Caco-2 (cell line): ENCODE measurements at regions not wholly inside any gene's neighbourhood (a gene's known extent, or its start where the extent isn't known, plus 50 kb on each side); places are given as distances from the start of the nearest gene placed in this dataset.

Experiments
- BruUV-seq: library from RNA; stranded (reverse); fragments of 400-500 nt; replicated peaks from 2 replicates; lab custom pipeline; 2021; lab: Mats Ljungman, UMichigan
- CTCF ChIA-PET: fragments of 300-600 bp; sonication (Branson Sonifier 250); formaldehyde crosslinking; loops from one replicate; lab custom pipeline; 2022; ENCODE audit warnings: antibody characterized with exemption; lab: Charles Lee
- POLR2A ChIA-PET: fragments of 300-600 bp; sonication (Branson Sonifier 250); formaldehyde crosslinking; loops from one replicate; lab custom pipeline; 2022; ENCODE audit warnings: antibody characterized with exemption; lab: Charles Lee
- DNase-seq, 2 experiments: peaks; one replicate each; pipeline versions ENCODE4 v3.0.0 to v3.0.0-alpha.2; 2020 to 2022
- H3K27me3 ChIP-seq: replicated peaks from 2 replicates; pipeline ENCODE4 v1.6.0; 2011; ENCODE audit warnings: low read length; ENCODE audit not compliant: control insufficient read depth, insufficient read depth
- H3K36me3 ChIP-seq: 2 replicates; pipeline ENCODE4 v1.5.1; 2011; ENCODE audit warnings: low read length; ENCODE audit not compliant: control insufficient read depth, insufficient read depth
- H3K4me1 ChIP-seq: fragments of 250-450 bp; sonication (Bioruptor Pico); 2 replicates; pipeline ENCODE4 v1.5.1; 2020; ENCODE audit warnings: mild to moderate bottlenecking
- H3K4me3 ChIP-seq: 2 replicates; pipeline ENCODE4 v1.5.1; 2011; ENCODE audit warnings: low read depth, mild to moderate bottlenecking, control low read depth, low read length
- H3K9me3 ChIP-seq: fragments of 250-450 bp; sonication (Bioruptor Pico); 2 replicates; pipeline ENCODE4 v1.5.1; 2020; ENCODE audit warnings: mild to moderate bottlenecking, moderate library complexity
- H3K27ac Mint-ChIP-seq: one replicate; pipeline ENCODE4 v1.8.0; 2022; ENCODE audit warnings: mixed read lengths; ENCODE audit not compliant: unreplicated experiment
- H3K27me3 Mint-ChIP-seq: one replicate; pipeline ENCODE4 v1.8.0; 2022; ENCODE audit warnings: mixed read lengths; ENCODE audit not compliant: insufficient read depth, unreplicated experiment
- H3K36me3 Mint-ChIP-seq: one replicate; pipeline ENCODE4 v1.8.0; 2022; ENCODE audit warnings: mild to moderate bottlenecking, mixed read lengths; ENCODE audit not compliant: insufficient read depth, unreplicated experiment
- H3K4me1 Mint-ChIP-seq: one replicate; pipeline ENCODE4 v1.8.0; 2022; ENCODE audit warnings: low read depth, mixed read lengths; ENCODE audit not compliant: unreplicated experiment
- H3K4me3 Mint-ChIP-seq: one replicate; pipeline ENCODE4 v1.8.0; 2022; ENCODE audit warnings: mild to moderate bottlenecking, moderate library complexity, mixed read lengths; ENCODE audit not compliant: unreplicated experiment
- H3K9me3 Mint-ChIP-seq: one replicate; pipeline ENCODE4 v1.8.0; 2022; ENCODE audit warnings: mixed read lengths; ENCODE audit not compliant: unreplicated experiment
- intact Hi-C: fragments of 100-400 bp; cut with micrococcal nuclease; formaldehyde crosslinking; loops from one replicate; pipeline ENCODE4 v1.10.0; 2022; ENCODE audit not compliant: unreplicated experiment
- TF ChIP-seq, protein P1 (sequence below), 2 experiments: fragments of 200-600 bp in 1 of 2; IDR thresholded peaks; 1 replicate in 1 of 2; 2 replicates in 1 of 2; pipeline versions ENCODE4 v1.5.1 to v1.8.0; 2011 to 2022; ENCODE audit warnings: antibody characterized with exemption in 1 of 2, control low read depth in 1 of 2, inconsistent platforms in 1 of 2, low read depth in 1 of 2, low read length in 1 of 2, mild to moderate bottlenecking in 1 of 2, moderate library complexity in 1 of 2; ENCODE audit not compliant: insufficient read depth in 1 of 2, severe bottlenecking in 1 of 2, unreplicated experiment in 1 of 2

DNA sequence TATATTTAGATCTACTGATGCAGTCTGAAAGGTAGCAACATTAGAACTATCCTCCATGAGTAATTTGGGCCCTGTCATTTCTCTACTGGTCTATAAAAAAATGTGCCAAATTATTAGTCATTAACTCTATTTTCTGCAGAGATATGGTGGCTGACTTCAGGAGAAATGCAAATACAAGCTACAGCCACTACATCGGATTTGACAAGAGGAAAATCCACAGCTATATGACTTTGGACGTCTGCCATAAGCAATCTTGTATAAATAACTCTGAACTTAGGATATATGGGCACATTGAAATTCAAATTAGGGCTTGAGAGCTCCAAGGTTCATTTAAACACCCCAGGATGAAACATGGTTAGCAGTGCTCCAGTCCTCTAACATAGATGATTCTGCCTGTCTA is 983.0 kb upstream of the LRFN5 start:
- intact Hi-C loops = no loop called here
- Histone ChIP-seq H3K36me3 (no peaks in the 10 kb centered on the region), H3K9me3 (peaks cover 3% of the 10 kb centered on the region; the same call in 1 of the 2 replicates), H3K4me1 (peaks cover 4% of the 10 kb centered on the region; the same call in 1 of the 2 replicates), H3K4me3 (no peak overlapping the region), H3K27me3 (no peaks in the 10 kb centered on the region)
- H3K4me3 Mint-ChIP-seq = no peak overlapping the region
- H3K36me3 Mint-ChIP-seq = no peaks in the 10 kb centered on the region
- no peaks in the 10 kb centered on the region for H3K27me3 Mint-ChIP-seq
- TF ChIP-seq, protein P1, sequence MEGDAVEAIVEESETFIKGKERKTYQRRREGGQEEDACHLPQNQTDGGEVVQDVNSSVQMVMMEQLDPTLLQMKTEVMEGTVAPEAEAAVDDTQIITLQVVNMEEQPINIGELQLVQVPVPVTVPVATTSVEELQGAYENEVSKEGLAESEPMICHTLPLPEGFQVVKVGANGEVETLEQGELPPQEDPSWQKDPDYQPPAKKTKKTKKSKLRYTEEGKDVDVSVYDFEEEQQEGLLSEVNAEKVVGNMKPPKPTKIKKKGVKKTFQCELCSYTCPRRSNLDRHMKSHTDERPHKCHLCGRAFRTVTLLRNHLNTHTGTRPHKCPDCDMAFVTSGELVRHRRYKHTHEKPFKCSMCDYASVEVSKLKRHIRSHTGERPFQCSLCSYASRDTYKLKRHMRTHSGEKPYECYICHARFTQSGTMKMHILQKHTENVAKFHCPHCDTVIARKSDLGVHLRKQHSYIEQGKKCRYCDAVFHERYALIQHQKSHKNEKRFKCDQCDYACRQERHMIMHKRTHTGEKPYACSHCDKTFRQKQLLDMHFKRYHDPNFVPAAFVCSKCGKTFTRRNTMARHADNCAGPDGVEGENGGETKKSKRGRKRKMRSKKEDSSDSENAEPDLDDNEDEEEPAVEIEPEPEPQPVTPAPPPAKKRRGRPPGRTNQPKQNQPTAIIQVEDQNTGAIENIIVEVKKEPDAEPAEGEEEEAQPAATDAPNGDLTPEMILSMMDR (IDR thresholded peaks at IDR 0.05; ENCODE audit: insufficient read depth in 1 of 2, low read depth in 1 of 2, low read length in 1 of 2, severe bottlenecking in 1 of 2, unreplicated experiment in 1 of 2) = no peak
- BruUV-seq = no TSS peak
- H3K9me3 Mint-ChIP-seq = peaks cover 2% of the 10 kb centered on the region
- CTCF ChIA-PET = no interaction called here
- DNase-seq = no peak
- H3K4me1 Mint-ChIP-seq = peaks cover 4% of the 10 kb centered on the region
- POLR2A ChIA-PET = no interaction called here
- H3K27ac Mint-ChIP-seq = no peak overlapping the region

DNA sequence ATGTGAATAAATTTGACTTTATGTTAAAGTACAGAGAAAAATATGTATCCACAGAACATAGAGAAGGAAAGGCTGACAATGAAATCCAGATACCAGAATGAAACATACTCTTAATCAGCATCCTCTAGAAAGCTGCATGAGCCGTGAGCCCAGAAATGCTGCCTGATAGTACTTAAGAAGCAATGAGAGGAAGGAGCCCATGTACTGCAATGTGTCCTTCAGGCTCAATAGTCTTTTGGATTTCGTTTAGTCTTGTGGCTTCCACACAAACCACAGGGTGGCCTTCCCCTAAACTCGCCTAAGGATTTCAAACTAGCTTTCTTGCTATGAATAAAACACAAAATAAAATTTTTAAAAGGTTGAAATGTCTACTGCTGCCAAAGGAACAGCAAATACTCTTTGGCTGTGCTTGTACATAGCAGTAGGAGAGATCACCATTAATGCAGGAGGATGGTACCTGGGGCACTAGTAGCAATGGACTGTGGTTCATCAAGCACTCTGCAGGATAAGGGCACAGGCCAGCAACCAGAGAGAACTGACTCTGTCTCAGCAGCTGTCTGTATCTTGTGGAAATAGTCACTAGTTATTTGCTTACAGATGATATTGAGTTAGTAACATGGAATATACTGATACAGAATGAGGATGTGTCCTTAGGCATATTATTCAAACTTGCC is 988.3 kb upstream of the LRFN5 start:
- intact Hi-C loops = no loop called here
- ChIA-PET POLR2A (no interaction called here), CTCF (no interaction called here)
- no peaks in the 10 kb centered on the region for H3K36me3 Mint-ChIP-seq
- H3K27me3 Mint-ChIP-seq = no peaks in the 10 kb centered on the region
- no peaks in the 10 kb centered on the region for H3K27me3 ChIP-seq
- BruUV-seq = no TSS peak
- H3K9me3 ChIP-seq = no peaks in the 10 kb centered on the region
- no peaks in the 10 kb centered on the region for H3K4me1 Mint-ChIP-seq
- no peak overlapping the region for H3K4me3 Mint-ChIP-seq
- no peak for DNase-seq
- H3K9me3 Mint-ChIP-seq = no peaks in the 10 kb centered on the region
- no peak overlapping the region for H3K27ac Mint-ChIP-seq
- no peak overlapping the region for H3K4me3 ChIP-seq
- TF ChIP-seq, protein P1 (IDR thresholded peaks at IDR 0.05; ENCODE audit: insufficient read depth in 1 of 2, low read depth in 1 of 2, low read length in 1 of 2, severe bottlenecking in 1 of 2, unreplicated experiment in 1 of 2) = no peak
- H3K4me1 ChIP-seq = no peaks in the 10 kb centered on the region
- no peaks in the 10 kb centered on the region for H3K36me3 ChIP-seq

DNA sequence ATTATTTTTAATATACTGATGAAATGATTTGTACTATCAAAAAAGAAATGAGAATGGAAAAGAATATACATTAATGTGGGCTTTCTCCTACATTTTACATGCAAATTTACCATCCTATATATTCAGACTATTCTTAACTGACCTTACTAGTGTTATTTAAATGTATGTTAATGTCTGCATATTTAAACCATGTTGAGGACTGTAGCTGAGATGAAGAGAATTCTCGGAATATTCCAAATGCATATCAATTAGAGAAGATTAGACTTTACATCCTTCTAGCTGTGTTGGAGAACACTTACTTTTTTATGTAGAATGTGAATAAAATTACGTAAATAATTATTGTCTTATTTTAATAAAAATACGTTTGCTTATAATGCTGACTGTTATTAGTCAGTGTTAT is 990.1 kb upstream of the LRFN5 start:
- no peak overlapping the region for H3K4me3 Mint-ChIP-seq
- TF ChIP-seq, protein P1 (IDR thresholded peaks at IDR 0.05; ENCODE audit: insufficient read depth in 1 of 2, low read depth in 1 of 2, low read length in 1 of 2, severe bottlenecking in 1 of 2, unreplicated experiment in 1 of 2) = no peak
- H3K36me3 Mint-ChIP-seq = no peaks in the 10 kb centered on the region
- no TSS peak for BruUV-seq
- no peak overlapping the region for H3K4me3 ChIP-seq
- H3K27me3 Mint-ChIP-seq = no peaks in the 10 kb centered on the region
- POLR2A ChIA-PET = no interaction called here
- H3K4me1 Mint-ChIP-seq = no peaks in the 10 kb centered on the region
- no peaks in the 10 kb centered on the region for H3K4me1 ChIP-seq
- peaks cover 3% of the 10 kb centered on the region; the same call in 1 of the 2 replicates for H3K9me3 ChIP-seq
- H3K27ac Mint-ChIP-seq = no peak overlapping the region
- H3K27me3 ChIP-seq = no peaks in the 10 kb centered on the region
- DNase-seq = no peak
- no peaks in the 10 kb centered on the region for H3K36me3 ChIP-seq
- CTCF ChIA-PET = no interaction called here
- intact Hi-C loops = no loop called here
- H3K9me3 Mint-ChIP-seq = no peaks in the 10 kb centered on the region
